Fibroblast of skin of left quadriceps (primary cell): ENCODE measurements at regions not wholly inside any gene's neighbourhood (a gene's known extent, or its start where the extent isn't known, plus 50 kb on each side); places are given as distances from the start of the nearest gene placed in this dataset.
"Not testable (repeated sequence)": the region's sequence is repeated elsewhere in the genome, so short reads cannot be mapped to it uniquely, and the experiment has no call there.

Source experiments
- DNase-seq, 2 experiments: peaks; one replicate each; pipeline ENCODE4 v3.0.0-alpha.2; 2013; ENCODE audit warnings: low read depth in 2 of 2

DNA sequence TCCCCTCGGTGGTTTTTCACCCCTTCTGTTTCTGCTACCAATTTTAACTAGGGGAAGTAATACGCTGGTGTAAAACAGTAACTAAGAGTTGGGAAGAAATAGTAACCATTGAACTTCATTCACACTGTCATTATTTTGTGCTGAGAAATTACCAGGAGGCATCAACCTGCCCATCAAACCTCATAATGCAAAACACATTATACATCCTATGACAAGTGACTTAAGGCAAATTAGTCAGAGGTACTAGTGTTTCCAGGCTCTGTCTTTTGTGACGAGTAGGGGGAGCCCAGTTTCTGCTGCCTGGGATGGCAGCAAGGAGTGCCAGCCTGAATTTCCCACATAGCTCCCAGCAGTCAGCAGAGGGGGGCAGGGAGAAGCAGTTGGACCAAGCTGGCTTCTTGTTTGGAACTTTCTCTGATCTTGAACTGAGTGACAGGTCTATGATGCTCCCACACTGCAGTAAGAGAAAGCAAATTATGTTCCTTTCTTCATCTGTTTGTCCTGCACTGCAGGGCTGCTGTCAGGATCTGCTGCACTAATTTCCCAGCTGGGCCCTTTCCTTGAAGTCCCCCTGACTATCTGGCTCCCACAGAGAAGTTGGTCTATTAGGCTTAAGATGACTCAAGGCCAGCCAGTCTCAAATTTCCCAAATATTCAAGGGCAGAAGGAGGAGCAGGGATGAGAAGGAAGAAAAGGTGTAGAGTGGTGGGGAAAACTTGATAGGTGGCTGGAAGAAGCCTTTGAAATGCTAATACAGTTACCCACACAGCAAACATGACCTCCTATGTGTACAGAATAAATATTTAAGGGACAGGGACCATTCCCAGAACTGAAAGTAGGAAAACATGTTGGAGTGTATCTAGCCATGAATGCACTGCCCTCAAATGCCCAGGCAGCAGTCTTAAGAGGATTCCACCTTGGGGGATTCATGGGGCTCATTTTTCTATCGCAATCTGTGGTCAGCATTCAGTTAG, 322.8 kb downstream of the SEC16B start:
- no peak for DNase-seq

DNA sequence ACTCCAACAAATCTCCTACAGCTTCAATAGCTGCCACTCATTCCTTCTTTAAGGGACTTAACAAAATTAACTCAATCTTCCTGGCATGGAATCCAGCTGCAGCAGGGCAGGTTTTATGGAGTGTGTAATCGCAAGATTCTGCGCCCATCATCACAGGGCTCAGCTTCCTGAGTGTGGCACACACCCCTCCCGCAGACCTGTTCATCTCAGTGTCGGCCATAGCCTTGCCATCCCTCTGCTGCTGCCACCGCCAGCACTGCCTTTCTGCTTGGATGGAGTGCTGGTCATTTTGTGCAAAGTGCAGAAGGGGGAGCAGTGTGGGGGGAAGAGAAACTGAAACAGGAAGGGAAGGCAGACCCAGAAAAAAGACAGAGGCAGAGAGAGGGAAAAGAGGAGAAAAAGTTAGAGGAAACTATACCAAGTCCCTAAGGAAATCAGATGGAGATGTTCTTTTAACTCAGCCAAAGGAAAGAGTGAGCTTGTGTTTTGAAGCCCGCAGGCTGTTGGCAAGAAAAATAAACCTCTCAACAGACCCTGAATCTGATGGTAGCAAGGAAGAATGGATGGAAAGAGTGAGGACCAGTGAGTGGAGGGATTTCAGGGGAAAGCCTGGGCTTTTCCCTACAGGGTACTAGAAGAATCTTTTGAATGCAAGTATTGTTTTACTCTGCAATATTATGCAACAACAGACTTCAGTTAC, 324.2 kb downstream of the SEC16B start:
- DNase-seq = no peak

DNA sequence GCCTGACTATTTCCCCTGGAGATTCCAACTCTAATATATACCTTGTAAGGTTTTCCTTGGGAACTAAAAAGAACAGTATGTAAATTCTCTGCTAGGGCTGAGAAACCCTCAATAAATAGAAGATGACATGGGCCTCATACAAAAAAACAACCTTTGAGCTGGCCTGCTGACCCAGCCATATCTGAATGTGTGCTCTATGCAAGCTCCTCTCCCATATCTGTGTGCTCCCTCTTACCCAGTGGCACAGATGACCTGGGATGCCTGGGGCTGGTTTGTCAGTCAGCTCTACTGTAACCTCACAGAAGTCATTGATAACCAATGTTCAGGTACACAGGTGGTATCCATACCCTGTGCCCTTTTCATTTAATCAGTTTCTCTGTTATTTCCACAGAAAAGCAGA, 329.2 kb downstream of the SEC16B start:
- DNase-seq = no peak

DNA sequence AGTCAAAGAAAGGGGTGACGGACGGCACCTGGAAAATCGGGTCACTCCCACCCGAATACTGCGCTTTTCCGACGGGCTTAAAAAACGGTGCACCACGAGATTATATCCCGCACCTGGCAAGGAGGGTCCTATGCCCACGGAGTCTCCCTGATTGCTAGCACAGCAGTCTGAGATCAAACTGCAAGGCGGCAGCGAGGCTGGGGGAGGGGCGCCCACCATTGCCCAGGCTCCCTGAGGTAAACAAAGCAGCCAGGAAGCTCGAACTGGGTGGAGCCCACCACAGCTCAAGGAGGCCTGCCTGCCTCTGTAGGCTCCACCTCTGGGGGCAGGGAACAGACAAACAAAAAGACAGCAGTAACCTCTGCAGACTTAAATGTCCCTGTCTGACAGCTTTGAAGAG, 335.7 kb downstream of the SEC16B start:
- DNase-seq = not testable (repeated sequence)

DNA sequence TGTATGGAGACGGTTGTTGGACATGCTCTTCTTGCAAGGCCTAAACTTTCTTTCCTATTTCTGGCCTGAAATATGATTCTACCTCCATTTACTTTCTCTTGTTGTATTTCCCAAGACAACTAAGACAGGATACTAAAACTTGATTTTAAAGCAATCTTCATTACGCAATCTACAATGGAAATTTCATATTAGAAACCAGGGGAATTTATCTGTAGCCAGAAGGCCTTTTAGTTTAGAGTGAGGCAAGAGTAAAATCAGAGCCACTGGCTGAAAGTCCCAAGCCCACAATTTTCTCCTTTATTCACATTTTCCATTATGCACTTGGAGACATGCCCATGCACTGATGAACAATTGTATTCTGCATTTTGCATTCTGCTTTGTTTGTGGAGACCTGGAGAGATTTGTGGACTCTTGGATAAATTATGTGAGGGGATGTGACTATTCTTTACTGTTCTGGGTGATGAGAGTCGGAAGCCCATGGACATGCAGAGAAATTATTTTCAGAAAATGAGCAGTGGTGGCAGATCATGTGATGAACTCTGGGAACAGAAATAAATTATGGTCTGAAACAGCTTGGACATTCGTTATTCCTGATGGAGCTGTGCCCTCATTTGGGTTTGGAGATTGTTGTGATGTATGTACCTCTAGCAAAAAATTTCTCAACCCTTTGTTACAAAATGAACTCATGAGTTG, 336.8 kb downstream of the SEC16B start:
- DNase-seq = no peak

DNA sequence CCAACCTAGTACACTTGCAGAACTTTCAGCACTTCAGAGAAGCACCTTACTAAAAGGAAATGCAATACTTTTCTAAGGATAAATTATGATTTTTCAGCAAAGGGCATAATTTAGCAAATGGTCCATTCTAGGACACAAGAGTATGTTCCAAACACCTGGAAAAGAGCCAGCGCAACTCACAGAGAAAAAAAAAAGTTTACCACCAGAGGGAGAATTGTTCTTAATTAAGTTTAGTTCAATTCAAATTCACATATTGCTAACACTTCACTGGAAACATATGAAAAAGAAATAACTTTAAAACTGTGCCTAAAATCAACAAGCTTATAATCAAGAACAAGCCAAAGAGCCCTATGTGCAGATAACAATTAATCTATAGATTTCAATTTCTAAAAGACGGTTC, 338.1 kb downstream of the SEC16B start:
- no peak for DNase-seq

DNA sequence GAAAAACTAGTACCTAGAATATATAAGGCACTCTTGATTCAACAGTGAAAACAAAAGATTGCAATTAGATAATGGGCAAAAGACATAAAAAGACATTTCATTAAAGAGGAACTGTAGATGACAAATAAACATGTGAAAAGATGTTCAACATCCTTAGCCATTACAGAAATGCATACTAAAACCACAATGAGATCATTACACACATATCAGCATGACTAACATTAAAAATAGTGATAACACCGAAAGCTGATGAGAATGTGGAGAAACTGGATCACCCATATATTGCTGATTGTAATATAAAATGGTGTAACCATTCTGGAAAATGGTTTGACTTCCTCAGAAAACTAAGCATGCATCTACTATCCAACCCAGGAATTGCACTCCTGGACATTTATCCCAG, 340.3 kb downstream of the SEC16B start:
- no peak for DNase-seq

DNA sequence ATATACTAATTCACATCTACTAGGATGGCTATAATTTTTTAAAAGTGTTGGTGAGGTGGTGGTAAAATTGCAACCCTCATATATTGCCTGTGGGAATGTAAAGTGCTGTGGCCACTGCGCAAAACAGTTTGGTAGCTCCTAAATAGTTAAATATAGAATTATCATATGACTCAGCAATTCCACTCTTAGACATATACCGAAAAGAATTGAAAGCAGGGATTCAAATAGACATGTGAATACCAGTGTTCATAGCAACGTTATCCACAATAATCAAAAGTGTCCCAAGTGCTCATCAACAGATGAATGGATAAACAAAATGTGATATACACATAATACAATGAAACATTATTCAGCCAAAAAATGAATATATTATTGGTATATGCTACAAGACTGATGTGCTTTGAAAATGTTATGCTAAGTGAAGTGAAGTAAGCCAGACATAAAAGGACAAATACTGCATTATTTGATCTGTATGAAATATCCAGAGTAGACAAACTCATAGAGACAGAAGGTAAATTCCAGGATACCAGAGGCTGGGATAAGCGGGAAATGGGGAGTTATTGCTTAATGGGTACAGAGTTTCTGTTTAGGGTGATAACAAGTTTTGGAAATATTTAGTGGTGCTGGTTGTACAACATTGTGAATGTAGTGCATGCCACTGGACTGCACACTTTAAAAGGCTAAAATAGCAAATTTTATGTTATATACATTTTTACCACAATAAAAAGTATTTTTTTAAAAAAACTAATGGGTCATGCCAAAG, 342.5 kb downstream of the SEC16B start:
- DNase-seq = no peak

DNA sequence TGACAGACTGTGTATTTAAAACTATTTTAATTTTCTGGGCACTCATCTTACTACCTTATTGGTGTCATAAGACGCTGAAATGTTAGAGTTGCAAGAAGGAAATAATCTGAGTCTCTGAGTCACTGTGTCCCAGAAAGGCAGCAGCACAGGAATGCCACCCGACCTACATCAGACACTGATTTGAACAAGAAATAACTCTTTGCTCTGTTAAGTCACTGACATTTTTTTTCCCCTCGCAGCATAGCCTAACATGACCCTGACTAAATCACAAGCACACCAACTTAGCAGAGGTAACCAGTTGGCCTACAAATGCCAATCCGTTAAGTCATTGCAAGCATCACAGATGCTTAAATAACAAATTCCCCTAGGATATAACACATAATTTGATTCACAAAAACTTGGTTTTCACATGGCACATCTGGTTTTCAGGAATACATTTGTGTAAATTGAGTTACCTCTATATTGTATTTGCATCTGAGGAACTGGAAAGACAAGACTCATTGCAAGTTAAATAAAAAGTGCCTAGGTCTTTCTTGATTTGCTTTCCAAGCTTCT, 349.1 kb downstream of the SEC16B start:
- peak; percentile 9 to 10 for DNase-seq

DNA sequence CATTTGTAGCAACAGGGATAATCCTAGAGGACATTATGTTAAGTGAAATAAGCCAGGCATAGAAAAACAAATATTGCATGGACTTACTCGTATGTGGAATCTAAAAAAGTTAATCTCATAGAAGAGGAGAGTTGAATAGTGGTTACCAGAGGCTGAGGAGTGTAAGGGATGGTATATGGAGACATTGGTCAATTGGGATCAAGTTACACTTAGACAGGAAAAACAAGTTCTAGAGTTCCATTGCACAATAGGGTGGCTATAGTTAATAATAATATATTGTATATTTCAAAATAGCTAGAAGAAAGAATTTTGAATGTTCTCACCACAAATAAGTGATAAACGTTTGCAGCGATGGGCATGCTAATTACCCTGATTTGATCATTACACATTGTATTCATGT, 354.6 kb downstream of the SEC16B start:
- no peak for DNase-seq

DNA sequence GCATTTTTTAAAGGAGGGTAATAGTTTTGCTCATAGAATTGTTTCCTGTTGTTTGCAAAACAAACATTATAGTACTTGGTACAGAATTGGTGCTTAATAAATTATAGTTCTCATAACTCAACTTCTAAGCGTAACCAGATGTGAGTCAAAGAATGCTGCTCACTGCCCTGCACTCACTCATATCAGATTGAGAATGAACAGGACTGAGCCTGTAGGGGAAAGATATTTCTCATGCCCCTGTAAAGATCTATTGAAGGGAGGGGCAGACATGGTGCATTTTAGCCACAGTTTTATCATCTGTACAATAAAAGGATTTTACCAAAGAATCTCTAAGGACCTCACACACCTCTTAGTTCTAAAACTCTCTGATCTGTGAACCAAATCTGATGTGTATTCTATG, 358.5 kb downstream of the SEC16B start:
- no peak for DNase-seq

DNA sequence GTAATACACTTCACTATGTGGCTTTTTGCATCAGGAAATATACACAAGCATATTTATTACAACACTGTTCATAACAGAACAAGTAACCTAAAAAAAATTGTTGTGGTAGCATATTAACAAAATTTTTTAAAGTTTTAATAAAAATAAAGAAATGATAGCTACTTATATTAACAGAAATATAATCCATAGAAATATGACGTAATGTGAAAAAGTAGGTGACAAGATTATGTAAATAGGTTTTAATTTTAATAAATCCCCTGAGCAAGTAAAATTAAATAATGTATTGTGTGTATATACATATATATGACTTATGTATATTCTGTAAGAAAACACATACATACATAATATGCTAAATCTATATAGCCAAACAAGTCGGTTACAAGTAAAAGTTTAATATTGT, 359.9 kb downstream of the SEC16B start:
- DNase-seq = no peak

DNA sequence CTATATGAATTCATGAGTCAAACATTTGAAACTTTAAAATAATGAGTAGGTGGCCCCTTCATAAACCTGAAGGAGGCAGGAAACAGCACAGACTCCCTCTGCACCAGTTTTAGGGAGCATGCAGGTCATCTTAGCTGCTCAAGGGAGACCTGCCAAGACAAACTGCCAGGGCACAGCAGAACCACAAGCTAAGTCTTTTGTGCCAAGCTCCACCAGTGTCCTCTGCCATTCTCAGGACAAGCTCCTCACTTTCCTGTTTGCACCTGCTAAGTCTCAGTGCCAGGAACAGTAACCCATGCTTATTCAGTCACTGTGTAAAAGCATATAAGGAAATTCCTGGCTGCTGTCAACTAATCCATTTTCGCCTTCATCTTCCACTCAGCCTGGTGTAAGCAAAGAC, 368.9 kb downstream of the SEC16B start:
- no peak for DNase-seq

DNA sequence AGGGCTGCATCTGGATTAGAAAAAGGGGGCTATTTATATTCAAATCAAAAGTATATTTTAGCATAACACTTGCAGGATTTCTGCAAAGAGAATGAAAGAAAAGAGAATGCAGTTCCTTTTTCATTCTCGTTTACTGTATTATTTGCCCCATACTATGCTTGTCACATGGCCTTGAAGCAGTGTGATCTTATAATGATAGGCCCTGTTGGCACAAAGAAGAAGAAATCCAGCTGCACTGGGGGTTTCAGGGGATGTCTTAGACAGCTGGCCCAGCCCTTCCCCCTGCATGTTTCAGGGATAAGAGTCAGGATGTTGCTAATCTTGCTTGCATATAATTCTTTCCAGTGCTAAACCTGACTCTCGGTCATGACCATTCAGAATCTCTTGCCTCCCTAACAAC, 369.5 kb downstream of the SEC16B start:
- no peak for DNase-seq

DNA sequence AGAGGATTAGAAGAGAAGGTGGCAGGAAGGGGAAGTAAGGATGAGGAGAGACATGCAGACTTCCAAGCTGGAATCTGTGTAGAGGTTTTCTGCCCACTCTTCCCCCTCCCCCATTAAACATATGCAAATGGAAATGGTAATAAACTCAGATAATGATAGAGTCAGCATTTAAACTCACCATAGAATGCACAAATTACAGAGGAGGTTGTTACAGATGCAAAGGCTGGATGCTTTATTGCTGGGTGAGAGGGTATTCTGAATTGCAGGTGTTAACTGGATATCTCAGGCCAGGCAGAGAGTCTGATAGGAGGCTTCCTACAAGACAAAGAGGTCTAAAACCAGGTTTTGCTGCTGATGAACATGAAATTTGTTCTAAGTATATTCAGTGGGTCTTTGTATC, 372.5 kb downstream of the SEC16B start:
- DNase-seq = no peak

DNA sequence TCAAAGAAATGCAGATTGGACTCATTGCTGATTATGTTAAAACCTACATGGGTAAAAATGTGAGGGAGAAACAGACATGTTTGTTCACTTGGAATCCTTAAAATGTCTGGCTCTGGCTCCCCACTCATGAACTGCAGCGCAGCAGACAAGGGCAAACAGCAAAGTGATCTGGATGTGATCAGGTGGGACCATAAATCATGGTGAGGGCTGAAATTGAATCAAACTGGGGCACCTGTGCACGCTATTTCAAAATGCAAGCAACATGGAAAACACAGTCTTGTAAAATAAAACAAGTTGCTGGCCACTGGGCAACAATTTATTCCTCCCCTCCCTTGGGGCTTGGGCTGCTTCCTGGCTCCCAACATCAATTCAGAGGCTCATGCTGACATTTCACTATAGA, 373.4 kb downstream of the SEC16B start:
- no peak for DNase-seq

DNA sequence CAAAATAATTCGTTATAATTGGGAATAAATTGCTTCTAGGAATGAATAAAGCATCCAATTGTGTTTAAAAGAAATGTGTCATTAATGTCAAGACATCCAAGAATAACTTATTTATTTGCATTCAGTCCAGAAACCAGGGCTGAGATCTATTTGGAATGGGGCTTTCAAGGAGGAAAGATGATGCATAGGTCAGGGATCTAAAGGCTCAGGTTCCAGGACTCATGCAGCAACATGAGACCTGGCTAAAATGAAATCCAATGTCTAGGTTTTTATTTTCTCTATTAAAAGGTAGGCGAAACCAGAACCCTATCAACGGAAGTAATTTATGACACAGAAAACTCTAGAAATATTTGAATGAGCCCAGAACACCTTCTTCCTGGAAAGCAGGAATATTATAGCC, 376.8 kb downstream of the SEC16B start:
- DNase-seq = no peak

DNA sequence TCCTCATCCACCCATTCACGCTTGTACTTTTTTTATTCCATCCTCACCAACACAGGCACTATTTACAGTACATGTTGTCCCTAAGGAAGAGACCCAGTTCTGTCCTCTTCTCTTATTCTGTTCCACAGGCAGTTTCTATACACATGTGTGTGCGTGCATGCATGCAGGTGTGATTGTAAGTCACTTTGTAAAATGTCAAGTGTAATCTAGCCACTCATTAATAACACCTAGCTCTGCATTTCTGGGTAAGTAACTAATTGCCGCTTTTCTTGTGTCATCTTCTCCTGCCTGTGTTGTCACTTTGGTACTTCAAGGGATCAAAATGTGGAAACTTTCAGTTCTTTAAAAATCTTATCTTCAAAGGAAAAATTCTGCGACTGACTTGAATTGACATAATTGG, 377.2 kb downstream of the SEC16B start:
- no peak for DNase-seq

DNA sequence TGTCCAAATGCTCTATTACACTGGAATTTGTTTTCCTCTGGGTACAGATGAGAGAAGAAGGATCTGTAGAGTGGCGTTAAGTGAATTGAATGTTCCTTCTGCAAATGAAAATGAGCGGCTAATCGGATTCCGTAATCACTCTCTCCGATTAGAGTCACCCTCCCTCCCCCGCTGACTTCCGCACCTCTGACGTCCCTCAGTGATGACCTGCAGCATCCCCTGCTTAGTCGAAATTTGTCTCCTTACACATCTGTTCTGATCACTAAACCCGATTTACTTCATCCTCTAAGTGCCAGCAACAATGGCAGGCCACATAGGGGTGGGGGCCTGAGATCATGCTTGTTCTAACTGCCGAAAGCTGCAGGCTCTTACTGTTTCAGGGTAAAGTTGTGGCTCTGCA, 378.7 kb downstream of the SEC16B start:
- DNase-seq = no peak

DNA sequence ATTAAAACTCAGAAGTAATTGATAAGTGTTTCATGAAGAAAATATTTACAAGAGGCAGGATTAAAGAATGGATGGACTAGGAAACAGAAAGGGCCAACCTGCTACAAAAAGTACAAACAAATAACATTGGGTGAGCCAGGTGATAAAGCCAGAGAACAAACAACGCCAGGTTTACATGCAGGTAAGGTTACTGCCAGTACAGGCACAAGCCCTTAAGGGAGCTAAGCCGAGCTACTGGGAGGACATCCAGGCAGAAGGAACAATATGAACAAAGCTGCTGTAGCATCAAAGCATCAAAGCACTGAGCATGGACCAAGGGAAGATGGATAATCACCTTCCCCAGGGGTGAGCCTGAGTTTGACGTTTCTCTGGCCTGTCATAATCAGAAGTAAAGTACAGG, 380.7 kb downstream of the SEC16B start:
- no peak for DNase-seq

DNA sequence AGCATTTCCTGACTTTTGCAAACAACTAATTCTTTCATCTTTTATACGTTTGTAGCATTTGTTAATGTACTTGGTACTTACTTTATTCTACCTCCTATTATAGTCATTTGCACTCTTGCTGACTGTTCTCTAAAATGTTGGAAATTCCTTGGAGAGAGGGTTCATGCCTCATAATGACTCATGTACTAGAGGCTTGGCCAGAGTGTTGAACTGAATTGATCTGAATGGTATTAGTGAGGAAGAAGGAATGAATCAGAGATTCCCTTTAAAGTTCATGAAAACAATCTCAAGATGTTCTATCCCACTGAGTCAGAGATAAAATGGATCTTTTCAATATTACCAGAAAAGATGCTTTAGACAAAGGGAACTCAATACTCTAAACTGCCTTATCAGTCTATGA, 383.4 kb downstream of the SEC16B start:
- peak; percentile 73 to 76 for DNase-seq
